SK-N-SH (cell line): ENCODE measurements at regions not wholly inside any gene's neighbourhood (a gene's known extent, or its start where the extent isn't known, plus 50 kb on each side); places are given as distances from the start of the nearest gene placed in this dataset.

Source experiments
- CTCF ChIA-PET: fragments of 300-600, 350-600 bp; formaldehyde crosslinking; extraction: SDS; loops from one replicate; lab custom pipeline; 2021; lab: Yijun Ruan, JAX
- POLR2A ChIA-PET: fragments of 350-600 bp; sonication (Branson Sonifier 250); formaldehyde crosslinking; extraction: SDS; loops from one replicate; lab custom pipeline; 2020; ENCODE audit warnings: antibody characterized with exemption, inconsistent platforms; lab: Yijun Ruan, JAX
- DNase-seq: peaks from one replicate; pipeline ENCODE4 v3.0.0; 2012
- H2AFZ ChIP-seq: fragments of 200-600 bp; sonication (generic); 2 replicates; pipeline ENCODE4 v1.8.1; 2016; ENCODE audit warnings: antibody characterized with exemption, mild to moderate bottlenecking, low read depth
- H3F3A ChIP-seq: fragments of 200-600 bp; sonication (generic); replicated peaks from 2 replicates; pipeline ENCODE3; 2016; ENCODE audit warnings: antibody characterized with exemption, mild to moderate bottlenecking; ENCODE audit not compliant: insufficient read depth
- H3K27ac ChIP-seq, 2 experiments: fragments of 200-500 bp in 1 of 2; fragments of 200-600 bp in 1 of 2; sonication (Bioruptor generic) in 1 of 2; sonication (generic), shearing (Covaris generic) in 1 of 2; 2 replicates each; pipeline versions ENCODE4 v1.5.1 to v1.6.1; 2014 to 2016; ENCODE audit warnings: low read depth in 2 of 2, inconsistent platforms in 1 of 2, low read length in 1 of 2, mild to moderate bottlenecking in 1 of 2, mixed read lengths in 1 of 2
- H3K27me3 ChIP-seq: fragments of 200-600 bp; sonication (generic), shearing (Covaris generic); 2 replicates; pipeline ENCODE4 v1.6.1; 2016; ENCODE audit warnings: mixed run types; ENCODE audit not compliant: insufficient read depth
- H3K36me3 ChIP-seq, 2 experiments: fragments of 200-500 bp in 1 of 2; fragments of 200-600 bp in 1 of 2; sonication (Bioruptor generic) in 1 of 2; sonication (generic) in 1 of 2; replicated peaks in 1 of 2; 2 replicates each; pipeline versions ENCODE3 to v1.5.1; 2014 to 2016; ENCODE audit warnings: low read length in 1 of 2, mild to moderate bottlenecking in 1 of 2; ENCODE audit not compliant: insufficient read depth in 2 of 2, control insufficient read depth in 1 of 2
- H3K4me1 ChIP-seq, 2 experiments: fragments of 200-500 bp in 1 of 2; fragments of 200-600 bp in 1 of 2; sonication (Bioruptor generic) in 1 of 2; sonication (generic), shearing (Covaris generic) in 1 of 2; 2 replicates each; pipeline versions ENCODE4 v1.5.1 to v1.6.1; 2014 to 2016; ENCODE audit warnings: low read depth in 1 of 2, low read length in 1 of 2, mixed run types in 1 of 2; ENCODE audit not compliant: insufficient read depth in 2 of 2, control insufficient read depth in 1 of 2
- H3K4me2 ChIP-seq: fragments of 200-600 bp; sonication (generic), shearing (Covaris generic); 2 replicates; pipeline ENCODE4 v1.6.1; 2017; ENCODE audit warnings: mixed run types
- H3K4me3 ChIP-seq, 2 experiments: fragments of 200-500 bp in 1 of 2; fragments of 200-600 bp in 1 of 2; sonication (Bioruptor generic) in 1 of 2; sonication (generic), shearing (Covaris generic) in 1 of 2; 2 replicates each; pipeline versions ENCODE4 v1.5.1 to v1.8.1; 2014 to 2016; ENCODE audit warnings: low read depth in 2 of 2, inconsistent platforms in 1 of 2, low read length in 1 of 2, mild to moderate bottlenecking in 1 of 2, mixed read lengths in 1 of 2, moderate library complexity in 1 of 2
- H3K79me2 ChIP-seq: fragments of 200-600 bp; sonication (generic); 2 replicates; pipeline ENCODE4 v1.8.1; 2017; ENCODE audit warnings: mild to moderate bottlenecking; ENCODE audit not compliant: insufficient read depth
- H3K9ac ChIP-seq: fragments of 200-600 bp; sonication (generic); 2 replicates; pipeline ENCODE4 v1.6.1; 2017; ENCODE audit warnings: mixed run types
- H3K9me2 ChIP-seq: fragments of 200-600 bp; sonication (generic); 2 replicates; pipeline ENCODE4 v1.6.1; 2017; ENCODE audit warnings: mixed run types
- H3K9me3 ChIP-seq: fragments of 200-600 bp; sonication (generic); 2 replicates; pipeline ENCODE4 v1.6.1; 2017; ENCODE audit warnings: mixed run types, mild to moderate bottlenecking, moderate library complexity
- H4K20me1 ChIP-seq: fragments of 200-600 bp; sonication (generic); 2 replicates; pipeline ENCODE4 v1.6.1; 2017; ENCODE audit warnings: mild to moderate bottlenecking, mixed run types; ENCODE audit not compliant: insufficient read depth
- CHD2 ChIP-seq: fragments of 150-350 bp; IDR thresholded peaks from 2 replicates; pipeline ENCODE4 v1.6.1; 2018; ENCODE audit warnings: low read length; ENCODE audit not compliant: partially characterized antibody
- CTCF ChIP-seq: fragments of 200-600 bp; sonication (generic); IDR thresholded peaks from 2 replicates; pipeline ENCODE4 v1.6.1; 2017; ENCODE audit warnings: antibody characterized with exemption, mild to moderate bottlenecking, moderate library complexity
- ELF1 ChIP-seq: IDR thresholded peaks from 2 replicates; pipeline ENCODE4 v1.4.0; 2012
- EP300 ChIP-seq, 2 experiments: IDR thresholded peaks; 2 replicates each; pipeline versions ENCODE4 v1.4.0 to v1.6.1; 2012; ENCODE audit warnings: borderline replicate concordance in 1 of 2, low read depth in 1 of 2, low read length in 1 of 2
- FOSL2 ChIP-seq: IDR thresholded peaks from 2 replicates; pipeline ENCODE4 v1.4.0; 2012; ENCODE audit warnings: low read depth, mild to moderate bottlenecking, moderate library complexity, borderline replicate concordance
- GABPA ChIP-seq: IDR thresholded peaks from 2 replicates; pipeline ENCODE4 v1.4.0; 2012; ENCODE audit warnings: low read depth, mild to moderate bottlenecking
- GATA2 ChIP-seq: sonication (generic); formaldehyde crosslinking; IDR thresholded peaks from 2 replicates; pipeline ENCODE4 v1.5.0; 2020; ENCODE audit warnings: mild to moderate bottlenecking, missing genetic modification reagents
- JUND ChIP-seq: IDR thresholded peaks from 2 replicates; pipeline ENCODE4 v1.4.0; 2012
- POLR2AphosphoS5 ChIP-seq: IDR thresholded peaks from 2 replicates; pipeline ENCODE4 v1.6.1; 2012; ENCODE audit warnings: low read depth, low read length
- REST ChIP-seq: IDR thresholded peaks from 2 replicates; pipeline ENCODE4 v1.6.1; 2012; ENCODE audit warnings: mild to moderate bottlenecking, low read depth, low read length, moderate library complexity
- RFX5 ChIP-seq: IDR thresholded peaks from 2 replicates; pipeline ENCODE4 v1.6.1; 2012; ENCODE audit warnings: mild to moderate bottlenecking, improper control_type of control experiment, low read length
- RXRA ChIP-seq: IDR thresholded peaks from 2 replicates; pipeline ENCODE4 v1.4.0; 2012; ENCODE audit warnings: low read depth, mild to moderate bottlenecking, borderline replicate concordance
- SIN3A ChIP-seq: IDR thresholded peaks from 2 replicates; pipeline ENCODE4 v1.6.1; 2012; ENCODE audit warnings: low read depth, mild to moderate bottlenecking, low read length, moderate library complexity, borderline replicate concordance
- TEAD4 ChIP-seq: IDR thresholded peaks from 2 replicates; pipeline ENCODE4 v1.4.0; 2012; ENCODE audit warnings: mild to moderate bottlenecking, borderline replicate concordance; ENCODE audit not compliant: insufficient read depth
- WGBS: methylation state at CpG from one replicate; pipeline ENCODE4 v1.1.6; 2017; ENCODE audit warnings: low lambda C conversion rate; 5-methylcytosine and 5-hydroxymethylcytosine counted together

GRCh38 chr1:209430821-209431259 is 152.7 kb upstream of the CAMK1G start (continued):
- TF ChIP-seq REST, result no peak
- TF ChIP-seq SIN3A, result no peak
- TF ChIP-seq GABPA, result no peak
- TF ChIP-seq FOSL2, result no peak
- TF ChIP-seq JUND, result no peak
- TF ChIP-seq GATA2, result no peak
- no peak for TF ChIP-seq CHD2

- no peak for DNase-seq
- Histone ChIP-seq H3K9me2 (no peaks in the 10 kb centered on the region), H4K20me1 (no peaks in the 10 kb centered on the region), H3K27me3 (no peaks in the 10 kb centered on the region), H3K4me1 (peaks cover 5 to 15% of the 10 kb centered on the region in 2 experiments; a peak in 3 of 4 replicates), H3K27ac (no peak overlapping the region), H3K4me3 (no peak overlapping the region), H3K9me3 (no peaks in the 10 kb centered on the region), H3K79me2 (no peaks in the 10 kb centered on the region), H3F3A (no peaks in the 10 kb centered on the region), H3K9ac (no peak overlapping the region), H3K4me2 (no peak overlapping the region), H3K36me3 (no peaks in the 10 kb centered on the region), H2AFZ (no peak overlapping the region)
- CTCF ChIA-PET, result interaction anchor here (1.0 to 1.4 kb wide), 3 partner anchors 9 to 138 kb away, joined by 3 to 5 read pairs (median 4); no protein-coding TSS in a partner anchor
- TF ChIP-seq POLR2AphosphoS5 (no peak), RXRA (no peak), TEAD4 (no peak), GATA2 (no peak), CTCF (no peak), EP300 (IDR thresholded peaks at IDR 0.05; ENCODE audit: borderline replicate concordance in 1 of 2, low read depth in 1 of 2, low read length in 1 of 2) (no peak), RFX5 (no peak), ELF1 (no peak)
- POLR2A ChIA-PET, result no interaction called here
- WGBS, result 81% methylated on average over 2 of the region's 3 CpGs
Observed at GRCh38 chr1:209431402-209431801, 152.1 kb upstream of the CAMK1G start.
